Brain microvascular endothelial cell (primary cell): ENCODE measurements at regions not wholly inside any gene's neighbourhood (a gene's known extent, or its start where the extent isn't known, plus 50 kb on each side); places are given as distances from the start of the nearest gene placed in this dataset.

ENCODE experiments used
- DNase-seq: peaks from one replicate; pipeline ENCODE4 v3.0.0-alpha.2; 2020
- H3K27ac ChIP-seq: fragments of 250-450 bp; sonication (Bioruptor Pico); 2 replicates; pipeline ENCODE4 v1.5.1; 2020; ENCODE audit warnings: mild to moderate bottlenecking, moderate library complexity
- H3K27me3 ChIP-seq: fragments of 250-450 bp; sonication (Bioruptor Pico); replicated peaks from 2 replicates; pipeline ENCODE4 v1.5.1; 2020; ENCODE audit warnings: mild to moderate bottlenecking
- H3K36me3 ChIP-seq: fragments of 250-450 bp; sonication (Bioruptor Pico); replicated peaks from 2 replicates; pipeline ENCODE4 v1.5.1; 2020; ENCODE audit warnings: mild to moderate bottlenecking
- H3K4me3 ChIP-seq: 2 replicates; pipeline ENCODE4 v1.5.1; 2011; ENCODE audit warnings: low read depth, mild to moderate bottlenecking, control low read depth, low read length, moderate library complexity
- in situ Hi-C: cut with HindIII; loops from 2 replicates; pipeline ENCODE4 v1.10.0; 2017; ENCODE audit warnings: low sequenced_read_pairs, low pct_ligation_motif_present
- TF ChIP-seq, protein P1 (sequence below): IDR thresholded peaks from 2 replicates; pipeline ENCODE4 v1.5.1; 2011; ENCODE audit warnings: low read depth, mild to moderate bottlenecking, moderate library complexity, low read length, control low read depth, inconsistent platforms; ENCODE audit errors: missing control alignments

DNA sequence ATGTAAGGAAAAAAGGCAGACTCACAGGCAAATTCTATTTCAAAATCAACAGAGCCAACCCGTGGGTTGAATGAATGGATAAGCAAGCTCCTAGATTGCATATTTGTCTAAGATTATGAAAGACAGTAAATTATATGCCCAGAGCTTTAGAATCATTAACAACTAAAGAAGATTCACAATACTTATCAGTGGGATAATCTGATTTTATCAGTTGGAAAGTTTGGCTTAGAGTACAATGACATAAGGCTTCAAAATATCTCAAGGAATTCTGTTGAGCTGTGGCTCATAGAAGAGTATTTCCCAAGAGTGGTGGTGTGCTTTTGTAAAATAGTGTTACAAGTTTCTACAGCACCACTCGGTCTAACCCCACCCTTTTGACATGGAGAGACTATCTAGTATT lies 85.5 kb downstream of the ADAMTS1 start:
- Histone ChIP-seq H3K4me3 (no peak overlapping the region), H3K27ac (no peak overlapping the region), H3K36me3 (no peaks in the 10 kb centered on the region), H3K27me3 (no peaks in the 10 kb centered on the region)
- in situ Hi-C loops, result no loop called here
- no peak for DNase-seq
- TF ChIP-seq, protein P1, sequence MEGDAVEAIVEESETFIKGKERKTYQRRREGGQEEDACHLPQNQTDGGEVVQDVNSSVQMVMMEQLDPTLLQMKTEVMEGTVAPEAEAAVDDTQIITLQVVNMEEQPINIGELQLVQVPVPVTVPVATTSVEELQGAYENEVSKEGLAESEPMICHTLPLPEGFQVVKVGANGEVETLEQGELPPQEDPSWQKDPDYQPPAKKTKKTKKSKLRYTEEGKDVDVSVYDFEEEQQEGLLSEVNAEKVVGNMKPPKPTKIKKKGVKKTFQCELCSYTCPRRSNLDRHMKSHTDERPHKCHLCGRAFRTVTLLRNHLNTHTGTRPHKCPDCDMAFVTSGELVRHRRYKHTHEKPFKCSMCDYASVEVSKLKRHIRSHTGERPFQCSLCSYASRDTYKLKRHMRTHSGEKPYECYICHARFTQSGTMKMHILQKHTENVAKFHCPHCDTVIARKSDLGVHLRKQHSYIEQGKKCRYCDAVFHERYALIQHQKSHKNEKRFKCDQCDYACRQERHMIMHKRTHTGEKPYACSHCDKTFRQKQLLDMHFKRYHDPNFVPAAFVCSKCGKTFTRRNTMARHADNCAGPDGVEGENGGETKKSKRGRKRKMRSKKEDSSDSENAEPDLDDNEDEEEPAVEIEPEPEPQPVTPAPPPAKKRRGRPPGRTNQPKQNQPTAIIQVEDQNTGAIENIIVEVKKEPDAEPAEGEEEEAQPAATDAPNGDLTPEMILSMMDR, result no peak

DNA sequence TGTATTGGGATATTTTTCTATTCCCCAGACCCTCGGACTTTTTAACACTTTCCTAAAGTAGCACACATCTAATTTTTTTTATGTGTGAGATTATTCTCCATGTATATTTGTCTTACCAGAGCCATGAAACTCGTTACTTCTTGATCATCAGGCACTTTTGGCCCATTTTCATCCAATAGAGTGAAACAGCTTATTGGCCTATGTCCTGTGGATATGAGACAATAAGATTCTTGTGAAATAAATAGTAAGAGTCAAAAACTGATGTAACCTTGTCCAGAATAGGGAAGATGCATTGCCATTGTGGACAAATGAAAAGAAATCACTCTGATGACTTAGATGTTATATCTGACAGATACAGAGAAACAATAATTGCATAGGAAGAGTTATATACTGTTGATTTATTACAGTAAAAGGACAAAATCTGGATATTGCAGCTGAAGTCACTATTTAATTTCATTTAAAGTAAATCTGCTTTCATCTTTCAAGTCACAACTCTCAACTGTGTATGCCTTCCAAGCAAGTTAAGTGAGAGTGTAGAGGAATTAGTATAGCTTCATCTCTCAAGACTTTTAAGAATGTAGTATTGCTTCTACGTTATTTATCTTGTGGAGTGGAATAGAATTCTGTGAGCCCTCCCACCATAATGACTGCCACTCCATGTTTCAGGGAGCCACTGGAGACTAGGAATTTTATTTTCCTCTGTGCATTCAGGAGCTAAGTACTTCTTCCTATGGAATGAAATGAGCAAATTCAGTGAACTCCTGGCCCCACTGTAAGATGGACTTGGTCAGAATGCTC lies 86.9 kb downstream of the ADAMTS1 start:
- DNase-seq, result no peak
- no peak overlapping the region for H3K4me3 ChIP-seq
- H3K27me3 ChIP-seq, result no peaks in the 10 kb centered on the region
- TF ChIP-seq, protein P1, result no peak
- H3K27ac ChIP-seq, result no peak overlapping the region
- in situ Hi-C loops, result no loop called here
- no peaks in the 10 kb centered on the region for H3K36me3 ChIP-seq

DNA sequence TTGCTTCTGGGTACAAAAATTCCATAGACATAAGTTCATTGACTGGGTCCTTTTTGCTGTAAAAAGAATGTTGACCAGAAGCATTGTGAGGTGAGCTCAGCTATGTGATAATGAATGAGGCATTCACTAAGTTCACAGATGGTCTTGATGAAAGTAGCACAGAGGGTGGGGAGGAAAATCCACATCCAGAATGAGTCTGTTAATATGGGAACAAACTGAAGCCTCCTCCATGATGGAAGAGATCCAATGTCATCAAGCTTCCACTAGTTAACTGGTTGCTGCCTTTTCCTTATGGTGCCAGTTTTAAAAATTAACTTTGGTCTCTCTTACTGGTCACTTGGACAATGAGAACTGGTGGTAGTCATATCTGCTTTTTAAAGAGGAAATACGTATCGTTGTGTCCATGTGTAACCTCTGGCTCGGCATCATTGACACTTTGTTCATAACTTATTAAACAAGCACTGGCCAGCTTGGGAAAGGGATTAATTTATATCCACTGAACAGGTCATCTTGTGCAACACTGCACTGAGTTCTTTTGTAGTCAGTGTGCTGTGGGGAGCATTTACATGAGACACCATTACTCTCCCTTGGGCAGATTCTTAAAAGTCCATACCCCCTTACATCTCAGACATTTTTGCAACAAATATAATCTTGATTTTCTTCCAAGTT lies 88.6 kb downstream of the ADAMTS1 start:
- TF ChIP-seq, protein P1, result no peak
- Histone ChIP-seq H3K27me3 (no peaks in the 10 kb centered on the region), H3K36me3 (no peaks in the 10 kb centered on the region), H3K27ac (peak overlapping the region; percentile 49), H3K4me3 (no peak overlapping the region)
- in situ Hi-C loops, result no loop called here
- peak; percentile 80 for DNase-seq

DNA sequence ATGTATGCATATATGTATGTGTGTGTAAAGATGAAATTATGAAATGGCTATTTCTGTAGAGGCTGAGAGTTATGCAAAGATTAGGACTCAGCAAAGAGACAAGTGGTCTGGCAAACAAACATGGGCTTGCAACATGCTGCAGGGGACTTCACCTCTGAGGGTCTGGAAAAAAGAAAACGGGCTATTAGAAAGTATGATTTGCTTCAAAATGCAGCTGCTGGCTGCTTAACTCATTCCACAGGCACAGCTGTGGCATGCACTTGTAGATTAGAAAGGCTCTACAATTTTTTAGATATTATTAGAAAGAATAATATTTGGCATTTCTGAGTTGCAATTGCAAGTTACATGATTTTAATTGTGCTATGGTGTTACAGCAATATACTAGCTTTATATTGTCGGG lies 90.4 kb downstream of the ADAMTS1 start:
- in situ Hi-C loops, result no loop called here
- TF ChIP-seq, protein P1, result no peak
- Histone ChIP-seq H3K36me3 (no peaks in the 10 kb centered on the region), H3K4me3 (no peak overlapping the region), H3K27ac (no peak overlapping the region), H3K27me3 (no peaks in the 10 kb centered on the region)
- DNase-seq, result no peak

DNA sequence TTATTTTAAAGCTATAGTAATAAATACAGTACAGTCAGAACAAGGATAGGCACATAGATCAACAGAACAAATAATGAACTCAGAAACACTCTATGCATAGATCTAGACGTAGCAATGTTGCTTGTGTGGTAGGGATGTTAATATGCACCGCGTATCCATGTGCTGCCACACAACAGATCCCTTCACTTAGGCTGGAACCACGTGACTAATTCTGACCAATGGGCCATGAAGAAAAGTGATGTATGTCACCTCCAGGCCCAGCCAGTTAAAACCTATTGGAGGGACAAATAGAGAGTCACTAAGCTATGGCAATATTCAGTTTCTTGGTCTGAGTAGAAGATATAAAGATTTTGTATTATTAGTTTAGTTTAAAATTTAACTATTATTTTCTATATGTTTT lies 91.4 kb downstream of the ADAMTS1 start:
- Histone ChIP-seq H3K27ac (no peak overlapping the region), H3K27me3 (no peaks in the 10 kb centered on the region), H3K4me3 (no peak overlapping the region), H3K36me3 (no peaks in the 10 kb centered on the region)
- TF ChIP-seq, protein P1, result no peak
- no peak for DNase-seq
- in situ Hi-C loops, result no loop called here

DNA sequence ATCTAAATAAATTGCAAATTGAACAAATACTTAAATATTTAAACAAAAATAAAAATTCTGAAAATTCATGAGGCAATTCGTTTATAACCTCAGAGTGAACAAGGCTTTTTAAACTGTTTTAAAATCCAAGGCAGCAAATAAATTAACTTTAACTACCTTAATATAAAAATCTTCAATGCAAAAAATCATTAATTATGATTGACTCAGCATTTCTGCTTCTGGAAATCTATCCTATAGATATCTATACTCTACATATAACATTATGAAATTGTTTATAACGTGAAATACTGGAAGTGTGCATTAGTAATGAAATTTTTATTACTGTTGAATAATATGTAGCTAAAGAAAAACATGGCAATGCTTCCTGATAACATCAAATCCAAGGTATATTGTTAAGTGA lies 92.4 kb downstream of the ADAMTS1 start:
- Histone ChIP-seq H3K36me3 (no peaks in the 10 kb centered on the region), H3K27ac (no peak overlapping the region), H3K4me3 (no peak overlapping the region), H3K27me3 (no peaks in the 10 kb centered on the region)
- TF ChIP-seq, protein P1, result no peak
- in situ Hi-C loops, result no loop called here
- DNase-seq, result no peak
